Left renal pelvis (tissue), 4 donors: ENCODE measurements at regions not wholly inside any gene's neighbourhood (a gene's known extent, or its start where the extent isn't known, plus 50 kb on each side); places are given as distances from the start of the nearest gene placed in this dataset.

Experiments used
- DNase-seq, 4 donors: peaks; one replicate each; pipeline ENCODE4 v3.0.0-alpha.2; 2013; ENCODE audit warnings: low read depth in 4 of 4, low spot score in 3 of 4

DNA sequence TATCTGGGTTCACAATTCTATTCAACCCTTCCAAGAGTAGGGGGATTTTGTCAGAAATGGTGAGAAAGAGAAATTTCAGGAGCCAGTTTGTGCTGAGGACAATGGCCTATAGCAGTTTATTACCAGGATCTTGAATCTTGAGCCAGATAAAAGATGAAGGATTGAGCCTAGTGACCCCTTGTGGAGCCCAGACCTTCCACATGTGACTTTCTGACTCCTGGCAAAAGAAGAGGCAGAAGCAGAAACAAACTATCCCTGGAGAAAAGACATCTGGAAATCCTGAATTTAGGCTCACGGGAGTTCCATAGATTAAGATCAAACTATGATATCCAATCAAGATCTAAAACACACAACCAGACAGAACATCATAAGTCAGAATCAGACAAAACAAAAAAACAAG is 60.9 kb upstream of the CHRM2 start:
- no peak for DNase-seq

- no peak for DNase-seq
These were observed 65.4 kb upstream of the CHRM2 start for GRCh38 chr7:136803028-136803427.

DNA sequence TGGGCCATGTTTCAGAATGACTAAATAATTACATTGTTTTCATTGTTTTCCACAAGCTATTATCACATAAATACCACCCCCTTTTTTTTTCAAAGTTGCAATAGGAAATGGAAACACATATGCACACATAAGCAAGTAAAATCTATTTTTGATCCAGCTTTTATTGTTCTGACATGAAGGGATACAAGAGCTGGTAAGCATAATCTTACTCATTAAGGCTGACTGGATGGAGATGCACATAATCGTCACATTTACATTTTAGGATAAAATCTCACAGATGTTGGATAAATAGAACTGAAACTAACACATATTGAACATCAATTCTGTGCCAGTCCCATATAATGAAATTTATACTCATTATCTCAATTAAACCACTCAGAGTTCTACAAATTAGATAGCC is 84.5 kb upstream of the CHRM2 start:
- DNase-seq, result no peak

DNA sequence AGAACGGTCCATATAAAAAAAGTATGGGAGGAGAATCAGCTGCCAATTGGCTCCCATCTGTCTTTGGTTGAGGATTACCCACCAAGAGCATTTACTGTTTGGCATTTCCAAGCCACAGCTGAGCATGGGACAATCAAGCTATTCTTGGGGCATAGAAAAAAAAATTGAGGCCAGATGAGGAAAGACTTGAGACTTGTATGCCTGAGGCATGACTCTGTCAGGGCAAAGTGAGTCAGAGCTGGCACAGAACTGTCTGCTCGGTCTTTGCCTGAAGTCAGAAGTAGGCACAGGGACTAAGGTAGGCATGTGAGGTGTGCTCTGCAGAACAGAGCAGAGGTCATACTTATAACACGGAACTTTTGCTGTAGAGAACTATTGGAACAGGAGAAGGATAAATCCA is 126.5 kb upstream of the CHRM2 start:
- no peak for DNase-seq

- no peak for DNase-seq
These were observed 139.5 kb upstream of the CHRM2 start for GRCh38 chr7:136728945-136729344.

DNA sequence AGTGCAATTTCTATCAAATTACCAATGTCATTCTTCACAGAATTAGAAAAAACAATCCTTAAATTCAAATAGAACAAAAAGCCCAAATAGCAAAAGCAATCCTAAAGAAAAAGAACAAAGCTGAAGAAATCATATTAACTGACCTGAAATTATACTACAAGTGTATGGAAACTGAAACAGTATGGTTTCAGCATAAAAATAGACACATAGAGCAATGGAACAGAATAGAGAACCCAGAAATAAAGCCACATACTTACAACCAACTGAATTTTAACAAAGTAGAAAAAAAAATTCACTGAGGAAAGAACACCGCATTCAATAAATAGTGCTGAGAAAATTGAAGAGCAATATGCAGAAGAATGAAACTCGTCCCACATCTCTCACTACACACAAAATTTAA is 142.0 kb upstream of the CHRM2 start:
- no peak for DNase-seq

- DNase-seq, result no peak
These were observed 150.4 kb upstream of the CHRM2 start for GRCh38 chr7:136717910-136718557.

DNA sequence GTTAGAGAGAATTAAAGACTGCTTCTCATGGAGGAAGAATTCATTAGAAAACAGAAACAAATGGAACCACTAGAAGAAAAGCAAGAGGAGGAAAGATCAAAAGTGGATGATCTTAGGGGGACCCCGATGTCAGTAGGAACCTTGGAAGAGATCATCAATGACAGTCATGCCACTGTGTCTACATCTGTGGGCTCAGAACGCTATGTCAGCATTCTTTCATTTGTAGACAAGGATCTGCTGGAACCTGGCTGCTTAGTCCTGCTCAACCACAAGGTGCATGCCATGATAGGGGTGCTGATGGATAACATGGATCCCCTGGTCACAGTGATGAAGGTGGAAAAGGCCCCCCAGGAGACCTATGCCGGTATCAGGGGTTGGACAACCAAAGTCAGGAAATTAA is 154.4 kb upstream of the CHRM2 start:
- no peak for DNase-seq

DNA sequence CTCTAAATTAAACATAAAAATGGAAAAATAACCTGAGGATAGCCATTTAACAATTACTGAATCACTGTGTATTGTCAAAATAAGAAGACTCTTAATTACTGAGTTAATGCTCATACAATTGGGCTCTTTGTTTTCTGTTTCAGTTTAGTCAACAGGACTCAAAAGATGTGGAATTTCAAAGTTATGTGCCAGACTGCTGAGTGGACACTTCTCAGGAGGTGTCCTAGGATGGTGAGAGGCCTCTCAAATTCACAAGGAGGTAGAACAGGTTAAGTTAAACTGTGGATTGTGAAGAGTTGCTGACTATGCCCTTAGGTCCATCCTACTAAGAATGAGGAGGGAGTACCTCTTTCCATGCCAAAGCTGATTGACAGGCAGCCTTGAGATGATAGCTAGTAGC is 157.7 kb upstream of the CHRM2 start:
- no peak for DNase-seq

DNA sequence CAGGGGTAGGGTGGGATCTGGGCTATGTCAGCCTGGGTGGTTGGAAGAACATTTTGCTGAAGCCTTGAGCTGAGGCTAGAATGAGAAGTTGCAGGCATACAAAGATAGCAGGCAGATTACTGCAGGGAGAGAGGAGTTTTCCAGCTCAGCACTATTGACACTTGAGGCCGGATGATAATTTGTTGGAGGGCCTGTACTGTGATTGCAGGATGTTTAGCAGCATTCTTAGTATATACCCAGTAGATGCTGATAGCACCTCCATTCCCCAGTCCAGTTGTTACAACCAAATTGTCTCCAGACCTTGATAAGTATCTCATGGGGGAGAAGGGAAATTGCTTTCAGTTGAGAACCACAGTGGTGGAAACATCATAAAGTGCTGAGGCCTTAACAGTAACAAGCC is 158.6 kb upstream of the CHRM2 start:
- no peak for DNase-seq

DNA sequence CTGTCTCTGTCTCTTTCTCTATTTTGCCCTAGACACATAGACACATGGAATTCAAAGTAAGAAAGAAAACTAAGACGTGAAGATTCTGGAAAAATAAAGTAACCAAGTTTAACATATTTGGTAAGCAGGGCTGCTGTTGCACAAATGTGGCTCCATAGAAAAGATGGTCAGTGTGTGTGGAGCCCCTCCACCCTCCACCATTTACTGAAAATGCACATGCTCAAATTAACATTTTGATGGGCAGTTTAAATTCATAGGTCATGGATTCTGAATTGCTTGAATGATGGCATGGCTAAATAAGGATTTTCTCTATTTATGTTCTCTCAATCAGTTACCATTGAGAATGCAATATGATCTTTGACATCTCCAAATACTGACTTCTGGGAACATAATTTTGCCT is 165.5 kb upstream of the CHRM2 start:
- no peak for DNase-seq

GRCh38 chr7:136698977-136699376 is 169.5 kb upstream of the CHRM2 start:
- no peak for DNase-seq

GRCh38 chr7:136698231-136698630 is 170.2 kb upstream of the CHRM2 start:
- no peak for DNase-seq

DNA sequence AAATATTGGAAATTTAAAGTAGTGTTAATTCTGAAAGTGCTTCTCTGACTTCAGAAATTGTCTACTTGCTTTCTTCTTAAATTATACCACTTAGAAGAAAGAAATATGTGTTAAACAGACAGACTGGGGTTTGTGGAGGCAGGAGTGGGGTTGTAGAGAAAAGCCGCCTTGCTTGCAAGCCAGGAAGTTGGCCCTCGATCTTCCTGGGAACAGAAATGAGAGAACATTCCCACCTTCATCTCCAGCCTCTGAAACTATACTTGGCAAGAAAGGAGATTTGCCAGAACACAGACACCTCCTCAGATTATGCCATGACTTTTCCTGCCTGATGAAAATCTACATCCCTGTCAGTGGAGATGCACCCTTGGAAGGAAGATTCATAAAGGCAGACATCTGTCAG is 171.2 kb upstream of the CHRM2 start:
- no peak for DNase-seq

DNA sequence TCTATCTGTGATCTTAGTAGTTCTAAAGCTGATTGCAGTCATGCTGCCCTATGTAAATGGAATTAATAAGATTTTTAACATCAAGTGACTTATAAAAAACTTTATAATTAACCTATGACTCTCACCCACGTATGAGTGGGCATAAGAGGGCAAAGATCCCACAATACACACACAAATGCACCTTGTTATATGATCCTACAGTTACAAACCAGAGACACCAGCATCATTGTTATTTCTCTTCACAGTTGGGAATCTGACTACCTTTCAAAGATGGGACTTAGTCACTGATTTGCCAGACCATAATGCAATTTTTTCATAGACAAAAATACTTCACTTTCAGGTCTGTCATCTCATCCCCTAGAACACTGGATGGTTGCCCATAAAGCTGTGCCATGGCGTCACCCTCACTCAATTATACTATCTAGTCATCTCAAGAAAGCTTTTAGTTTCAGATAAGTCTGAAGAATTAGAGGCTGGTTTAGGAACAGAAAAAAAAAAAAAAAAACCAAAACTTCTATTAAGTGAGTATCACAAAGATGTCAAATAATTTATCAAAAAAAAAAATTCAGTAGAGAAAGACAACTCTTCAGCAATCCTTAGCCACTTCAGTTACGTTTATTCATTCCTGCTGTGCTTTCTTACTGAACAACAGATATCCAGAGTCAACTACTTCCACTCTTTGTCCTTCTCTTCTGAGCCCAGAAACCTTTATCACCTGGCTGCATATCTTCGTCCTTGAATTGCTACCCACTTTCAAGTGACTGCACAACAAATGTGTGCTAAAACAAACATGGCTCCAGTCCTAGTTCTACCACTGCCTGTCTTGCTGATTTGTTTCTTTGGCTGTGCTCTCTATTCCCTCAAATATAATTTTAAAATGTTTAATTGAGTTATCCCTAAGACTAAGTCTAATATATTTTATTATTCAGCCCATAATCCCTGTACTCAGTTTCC is 175.0 kb upstream of the CHRM2 start:
- no peak for DNase-seq

- DNase-seq, result no peak
These were observed 176.2 kb upstream of the CHRM2 start for GRCh38 chr7:136692221-136692620.

DNA sequence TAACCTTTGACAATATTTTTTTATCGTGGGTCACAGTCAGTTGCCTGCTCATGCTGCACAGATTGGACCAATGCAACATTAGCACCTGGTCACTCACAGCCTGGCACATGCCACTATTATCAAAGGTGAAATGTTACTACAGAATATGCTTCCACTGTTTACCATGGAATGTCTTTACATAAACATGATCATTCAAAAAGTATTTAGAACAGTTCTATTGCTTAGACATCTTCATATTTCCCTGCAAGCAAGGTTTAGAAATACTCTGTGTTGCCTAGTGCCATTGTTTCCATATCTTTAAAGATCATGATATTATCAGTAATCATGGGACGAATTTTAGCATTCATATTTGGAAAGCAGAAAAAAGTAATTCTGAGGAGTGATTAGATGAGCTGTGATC is 179.9 kb upstream of the CHRM2 start:
- no peak for DNase-seq

GRCh38 chr7:136687693-136688322 is 180.6 kb upstream of the CHRM2 start:
- DNase-seq, result no peak

DNA sequence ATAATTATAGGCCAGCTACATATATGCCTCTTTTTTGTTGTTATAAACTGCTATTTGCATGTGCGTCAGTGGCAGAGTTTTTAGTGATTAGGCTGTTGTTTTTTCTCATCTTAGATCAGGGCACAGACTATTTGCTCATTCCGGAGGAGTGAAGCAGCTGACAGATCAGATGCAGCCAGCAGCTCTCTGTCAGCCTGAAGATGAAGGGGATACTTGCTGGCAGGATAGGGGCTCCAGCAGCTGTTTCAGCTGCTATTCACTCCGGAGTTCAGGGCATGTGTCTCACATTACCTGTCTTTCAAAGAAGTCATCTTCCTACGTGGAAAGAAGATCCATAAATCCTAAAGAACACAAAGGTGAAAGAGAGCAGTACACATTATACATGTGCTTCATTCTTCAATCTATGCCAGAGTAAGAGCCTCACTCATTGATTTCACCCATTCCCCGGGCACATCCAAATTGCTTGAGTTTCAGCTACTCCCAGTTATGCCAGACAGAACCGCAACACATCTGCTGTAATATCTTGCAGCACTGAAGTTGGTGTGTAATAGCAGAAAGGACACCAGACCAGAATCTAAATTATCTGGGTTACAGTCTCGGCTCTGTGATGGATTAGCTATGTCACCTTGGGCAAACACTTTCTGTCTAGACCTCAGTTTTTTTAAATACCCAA is 182.8 kb upstream of the CHRM2 start:
- DNase-seq, result no peak

DNA sequence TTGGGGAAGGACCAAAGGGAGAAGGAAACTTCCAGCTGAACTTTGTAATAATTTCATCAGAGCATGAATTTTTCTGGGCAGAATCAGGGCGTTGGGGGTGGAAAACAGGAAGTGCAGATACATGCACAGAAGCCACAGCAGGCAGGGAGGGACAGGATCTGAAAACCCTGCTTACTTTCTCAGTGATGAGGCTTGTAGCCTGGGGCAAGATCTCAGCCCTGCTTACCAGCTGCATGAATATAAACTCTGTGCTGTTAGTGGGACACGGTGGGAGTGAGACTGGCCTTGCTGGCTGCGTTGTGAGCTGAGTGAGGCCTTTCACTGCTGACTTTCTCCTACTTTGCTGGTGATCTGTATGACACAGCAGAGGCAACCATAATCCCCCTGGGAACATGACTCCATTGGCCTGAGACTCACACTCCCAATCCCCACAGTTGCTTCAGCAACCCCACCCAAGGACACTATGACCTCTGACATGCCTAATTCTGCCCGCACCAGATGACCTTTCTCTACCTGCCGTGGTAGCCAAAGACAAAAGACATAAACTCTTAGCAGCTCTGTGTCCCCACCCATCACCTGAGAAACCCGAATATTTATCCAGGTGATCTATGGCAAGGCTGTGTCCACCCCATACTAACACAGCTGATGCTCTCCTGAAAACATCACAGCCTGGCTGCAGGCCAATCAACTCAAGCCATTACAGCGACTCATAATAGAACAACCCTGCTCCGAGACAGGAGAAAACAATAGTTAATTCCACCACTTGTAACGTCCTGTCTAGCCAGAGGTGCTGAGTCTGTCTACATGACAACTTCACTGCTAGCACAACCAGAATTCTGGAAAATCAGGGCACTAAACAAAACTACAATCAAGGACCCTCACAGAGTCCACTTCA is 190.7 kb upstream of the CHRM2 start:
- DNase-seq, result no peak
